Loucy (cell line): ENCODE measurements at regions not wholly inside any gene's neighbourhood (a gene's known extent, or its start where the extent isn't known, plus 50 kb on each side); places are given as distances from the start of the nearest gene placed in this dataset.

Experiments
- CTCF ChIP-seq: fragments of 200-600 bp; sonication (generic); conservative IDR thresholded peaks from 2 replicates; pipeline ENCODE4 v1.5.1; 2014; ENCODE audit warnings: mild to moderate bottlenecking, antibody characterized with exemption, low read length
- EZH2phosphoT487 ChIP-seq: fragments of 200-600 bp; IDR thresholded peaks from 2 replicates; pipeline ENCODE4 v1.6.1; 2018; ENCODE audit warnings: antibody characterized with exemption, mild to moderate bottlenecking, moderate library complexity, borderline replicate concordance

- no peak for TF ChIP-seq CTCF
- TF ChIP-seq EZH2phosphoT487, result no peak
Observed at GRCh38 chr2:146927080-146927711, 917.6 kb upstream of the ACVR2A start.
